Gastroesophageal sphincter (tissue), 4 donors: ENCODE measurements at regions not wholly inside any gene's neighbourhood (a gene's known extent, or its start where the extent isn't known, plus 50 kb on each side); places are given as distances from the start of the nearest gene placed in this dataset.

ENCODE experiments used
- ATAC-seq: fragments of 150-250 bp; one replicate; pipeline ENCODE4 v1.9.1; 2016; ENCODE audit warnings: mild to moderate bottlenecking, moderate library complexity
- H3K27ac ChIP-seq, 4 donors: fragments of 200-600 bp; sonication (generic) in 3 of 4; 1 replicate in 3 of 4; 2 replicates in 1 of 4; pipeline ENCODE4 v1.5.1; 2016 to 2019
- H3K27me3 ChIP-seq: fragments of 200-600 bp; sonication (generic); one replicate; pipeline ENCODE4 v1.5.1; 2019
- H3K36me3 ChIP-seq, 2 donors: fragments of 200-600 bp; sonication (generic); one replicate each; pipeline ENCODE4 v1.5.1; 2019; ENCODE audit warnings: control low read depth in 1 of 2
- H3K4me1 ChIP-seq, 3 donors: fragments of 200-600 bp; sonication (generic); 1 replicate in 2 of 3; 2 replicates in 1 of 3; pipeline ENCODE4 v1.5.1; 2016 to 2019; ENCODE audit warnings: control low read depth in 2 of 3
- H3K4me3 ChIP-seq, 2 donors: fragments of 200-600 bp; sonication (generic); one replicate each; pipeline ENCODE4 v1.5.1; 2019; ENCODE audit warnings: mild to moderate bottlenecking in 1 of 2, moderate library complexity in 1 of 2
- H3K9me3 ChIP-seq, 3 donors: fragments of 200-600 bp; sonication (generic); one replicate each; pipeline ENCODE4 v1.5.1; 2017 to 2019; ENCODE audit warnings: control low read depth in 2 of 3
- CTCF ChIP-seq, 4 experiments: fragments of 200-600 bp in 2 of 4; fragments of 450-650 bp in 2 of 4; sonication (generic) in 1 of 4; IDR thresholded peaks; one replicate each; pipeline ENCODE4 v1.5.1; 2017 to 2019; ENCODE audit warnings: antibody characterized with exemption in 4 of 4, mild to moderate bottlenecking in 2 of 4, moderate library complexity in 2 of 4
- EP300 ChIP-seq: sonication (generic); formaldehyde crosslinking; IDR thresholded peaks from one replicate; pipeline ENCODE4 v1.6.1; 2017; ENCODE audit warnings: antibody characterized with exemption, mild to moderate bottlenecking
- POLR2A ChIP-seq, 2 donors: fragments of 450-650 bp; IDR thresholded peaks; one replicate each; pipeline ENCODE4 v1.6.1; 2017; ENCODE audit warnings: antibody characterized with exemption in 2 of 2, mild to moderate bottlenecking in 2 of 2, moderate library complexity in 1 of 2
- POLR2AphosphoS5 ChIP-seq: sonication (generic); formaldehyde crosslinking; IDR thresholded peaks from one replicate; pipeline ENCODE4 v1.6.1; 2017; ENCODE audit warnings: antibody characterized with exemption
- WGBS, 2 donors: methylation state at CpG; one replicate each; pipeline ENCODE4 v1.1.5; 2018; ENCODE audit warnings: low coverage in 1 of 2; 5-methylcytosine and 5-hydroxymethylcytosine counted together

- TF ChIP-seq EP300: no peak
- no peak for TF ChIP-seq POLR2AphosphoS5
- TF ChIP-seq POLR2A (IDR thresholded peaks at IDR 0.05): no peak
- no peak for TF ChIP-seq CTCF (IDR thresholded peaks at IDR 0.05)
- Histone ChIP-seq H3K36me3 (no peaks in the 10 kb centered on the region), H3K27me3 (peaks cover 6% of the 10 kb centered on the region), H3K27ac (peak overlapping the region in 3 of 4 donors; percentile 32 to 63 (median 51)), H3K4me3 (no peak overlapping the region), H3K4me1 (peaks cover 0 to 21% (median 5%) of the 10 kb centered on the region in 3 donors), H3K9me3 (no peaks in the 10 kb centered on the region)
- 7 to 18% methylated on average over 3 of the region's 3 CpGs for WGBS, 2 donors
- ATAC-seq: peak; percentile 76
Observed at GRCh38 chr2:176682278-176682677, 413.0 kb downstream of the MTX2 start.

- Histone ChIP-seq H3K4me3 (no peak overlapping the region), H3K9me3 (no peaks in the 10 kb centered on the region), H3K36me3 (no peaks in the 10 kb centered on the region), H3K27me3 (peaks cover 6% of the 10 kb centered on the region), H3K4me1 (peaks cover 0 to 21% (median 5%) of the 10 kb centered on the region in 3 donors), H3K27ac (no peak overlapping the region)
- no peak for ATAC-seq
- no peak for TF ChIP-seq EP300
- TF ChIP-seq POLR2A (IDR thresholded peaks at IDR 0.05): no peak
- no peak for TF ChIP-seq POLR2AphosphoS5
- WGBS, 2 donors: 17 to 50% methylated on average over 1 of the region's 1 CpG
Observed at GRCh38 chr2:176683618-176684111, 414.4 kb downstream of the MTX2 start.

GRCh38 chr2:176685908-176686307 lies 416.7 kb downstream of the MTX2 start:
- H3K36me3 ChIP-seq: no peaks in the 10 kb centered on the region
- TF ChIP-seq EP300 (no peak), CTCF (IDR thresholded peaks at IDR 0.05) (no peak), POLR2A (IDR thresholded peaks at IDR 0.05) (no peak), POLR2AphosphoS5 (no peak)
- peaks cover 6% of the 10 kb centered on the region for H3K27me3 ChIP-seq
- ATAC-seq: no peak
- no peak overlapping the region for H3K27ac ChIP-seq
- peaks cover 0 to 21% (median 5%) of the 10 kb centered on the region in 3 donors for H3K4me1 ChIP-seq
- no peak overlapping the region for H3K4me3 ChIP-seq
- 89% methylated on average over 3 of the region's 3 CpGs for WGBS, 2 donors
- H3K9me3 ChIP-seq: no peaks in the 10 kb centered on the region

- WGBS, 2 donors: 74 to 75% methylated on average over 2 of the region's 3 CpGs
- Histone ChIP-seq H3K4me3 (no peak overlapping the region), H3K27ac (no peak overlapping the region), H3K4me1 (peaks cover 0 to 18% (median 2%) of the 10 kb centered on the region in 3 donors), H3K36me3 (no peaks in the 10 kb centered on the region), H3K27me3 (peaks cover 6% of the 10 kb centered on the region), H3K9me3 (no peaks in the 10 kb centered on the region)
- TF ChIP-seq CTCF (IDR thresholded peaks at IDR 0.05): no peak
- TF ChIP-seq POLR2A (IDR thresholded peaks at IDR 0.05): no peak
- TF ChIP-seq EP300: no peak
- TF ChIP-seq POLR2AphosphoS5: no peak
- ATAC-seq: no peak
Observed at GRCh38 chr2:176686328-176686727, 417.1 kb downstream of the MTX2 start.

- no peak for ATAC-seq
- 58 to 63% methylated on average over 2 to 4 of the region's 4 CpGs for WGBS, 2 donors
- TF ChIP-seq POLR2AphosphoS5 (no peak), CTCF (IDR thresholded peaks at IDR 0.05) (no peak), EP300 (no peak), POLR2A (IDR thresholded peaks at IDR 0.05) (no peak)
Observed at GRCh38 chr2:176687342-176687741, 418.1 kb downstream of the MTX2 start.

More at GRCh38 chr2:176687342-176687741, 418.1 kb downstream of the MTX2 start:
- Histone ChIP-seq H3K36me3 (no peaks in the 10 kb centered on the region), H3K27ac (no peak overlapping the region), H3K4me1 (peaks cover 0 to 9% (median 0%) of the 10 kb centered on the region in 3 donors), H3K9me3 (no peaks in the 10 kb centered on the region), H3K4me3 (no peak overlapping the region), H3K27me3 (peaks cover 6% of the 10 kb centered on the region)
